Liver (tissue), 3 donors: ENCODE measurements at regions not wholly inside any gene's neighbourhood (a gene's known extent, or its start where the extent isn't known, plus 50 kb on each side); places are given as distances from the start of the nearest gene placed in this dataset.

Experiments used
- HNF4G ChIP-seq: IDR thresholded peaks from 2 replicates; pipeline ENCODE4 v1.6.1; 2016; ENCODE audit warnings: antibody characterized with exemption
- RAD21 ChIP-seq, 2 donors: IDR thresholded peaks; 2 replicates each; pipeline ENCODE4 v1.6.1; 2016; ENCODE audit warnings: antibody characterized with exemption in 2 of 2, mild to moderate bottlenecking in 2 of 2
- SP1 ChIP-seq: IDR thresholded peaks from 2 replicates; pipeline ENCODE4 v1.6.1; 2018; ENCODE audit warnings: antibody characterized with exemption, mild to moderate bottlenecking
- TAF1 ChIP-seq: conservative IDR thresholded peaks from 2 replicates; pipeline ENCODE4 v1.6.1; 2016; ENCODE audit warnings: antibody characterized with exemption, mild to moderate bottlenecking
- YY1 ChIP-seq: IDR thresholded peaks from 2 replicates; pipeline ENCODE4 v1.6.1; 2016; ENCODE audit warnings: antibody characterized with exemption, mild to moderate bottlenecking
- TF ChIP-seq, protein P1 (sequence below): fragments of 150-350 bp; IDR thresholded peaks from 2 replicates; pipeline ENCODE4 v1.5.1; 2017; ENCODE audit warnings: improper control_type of control experiment, low read depth, low read length; ENCODE audit not compliant: missing input control
- TF ChIP-seq, protein P2 (sequence below): IDR thresholded peaks from 2 replicates; pipeline ENCODE4 v1.6.1; 2016; ENCODE audit warnings: antibody characterized with exemption, mild to moderate bottlenecking
- TF ChIP-seq, protein P3 (sequence below): IDR thresholded peaks from 2 replicates; pipeline ENCODE4 v1.6.1; 2016; ENCODE audit warnings: antibody characterized with exemption
- donor health status: healthy.
- donor health status: healthy.

DNA sequence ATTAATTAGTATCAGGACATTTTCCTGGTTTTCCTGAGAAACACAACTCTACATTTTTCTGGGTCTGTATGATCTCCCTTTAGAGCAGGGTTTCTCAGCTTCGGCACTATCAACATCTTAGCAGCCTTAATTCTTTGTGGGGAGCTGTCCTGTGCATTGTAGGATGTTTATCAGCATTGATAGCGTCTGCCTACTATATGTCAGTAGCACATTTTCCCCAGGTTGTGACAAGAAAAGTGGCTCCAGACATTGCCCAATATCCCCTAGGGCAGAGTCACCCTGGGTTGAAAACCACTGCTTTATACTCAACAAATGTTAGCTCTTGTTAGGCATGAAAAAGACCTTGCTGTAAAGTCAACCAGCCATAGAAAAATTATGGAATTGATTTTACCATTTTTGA lies 195.1 kb upstream of the FMN2 start:
- TF ChIP-seq, protein P1, sequence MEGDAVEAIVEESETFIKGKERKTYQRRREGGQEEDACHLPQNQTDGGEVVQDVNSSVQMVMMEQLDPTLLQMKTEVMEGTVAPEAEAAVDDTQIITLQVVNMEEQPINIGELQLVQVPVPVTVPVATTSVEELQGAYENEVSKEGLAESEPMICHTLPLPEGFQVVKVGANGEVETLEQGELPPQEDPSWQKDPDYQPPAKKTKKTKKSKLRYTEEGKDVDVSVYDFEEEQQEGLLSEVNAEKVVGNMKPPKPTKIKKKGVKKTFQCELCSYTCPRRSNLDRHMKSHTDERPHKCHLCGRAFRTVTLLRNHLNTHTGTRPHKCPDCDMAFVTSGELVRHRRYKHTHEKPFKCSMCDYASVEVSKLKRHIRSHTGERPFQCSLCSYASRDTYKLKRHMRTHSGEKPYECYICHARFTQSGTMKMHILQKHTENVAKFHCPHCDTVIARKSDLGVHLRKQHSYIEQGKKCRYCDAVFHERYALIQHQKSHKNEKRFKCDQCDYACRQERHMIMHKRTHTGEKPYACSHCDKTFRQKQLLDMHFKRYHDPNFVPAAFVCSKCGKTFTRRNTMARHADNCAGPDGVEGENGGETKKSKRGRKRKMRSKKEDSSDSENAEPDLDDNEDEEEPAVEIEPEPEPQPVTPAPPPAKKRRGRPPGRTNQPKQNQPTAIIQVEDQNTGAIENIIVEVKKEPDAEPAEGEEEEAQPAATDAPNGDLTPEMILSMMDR: no peak
- TF ChIP-seq YY1 (no peak), TAF1 (no peak), RAD21 (IDR thresholded peaks at IDR 0.05) (no peak), SP1 (no peak), HNF4G (no peak)
- TF ChIP-seq, protein P2, sequence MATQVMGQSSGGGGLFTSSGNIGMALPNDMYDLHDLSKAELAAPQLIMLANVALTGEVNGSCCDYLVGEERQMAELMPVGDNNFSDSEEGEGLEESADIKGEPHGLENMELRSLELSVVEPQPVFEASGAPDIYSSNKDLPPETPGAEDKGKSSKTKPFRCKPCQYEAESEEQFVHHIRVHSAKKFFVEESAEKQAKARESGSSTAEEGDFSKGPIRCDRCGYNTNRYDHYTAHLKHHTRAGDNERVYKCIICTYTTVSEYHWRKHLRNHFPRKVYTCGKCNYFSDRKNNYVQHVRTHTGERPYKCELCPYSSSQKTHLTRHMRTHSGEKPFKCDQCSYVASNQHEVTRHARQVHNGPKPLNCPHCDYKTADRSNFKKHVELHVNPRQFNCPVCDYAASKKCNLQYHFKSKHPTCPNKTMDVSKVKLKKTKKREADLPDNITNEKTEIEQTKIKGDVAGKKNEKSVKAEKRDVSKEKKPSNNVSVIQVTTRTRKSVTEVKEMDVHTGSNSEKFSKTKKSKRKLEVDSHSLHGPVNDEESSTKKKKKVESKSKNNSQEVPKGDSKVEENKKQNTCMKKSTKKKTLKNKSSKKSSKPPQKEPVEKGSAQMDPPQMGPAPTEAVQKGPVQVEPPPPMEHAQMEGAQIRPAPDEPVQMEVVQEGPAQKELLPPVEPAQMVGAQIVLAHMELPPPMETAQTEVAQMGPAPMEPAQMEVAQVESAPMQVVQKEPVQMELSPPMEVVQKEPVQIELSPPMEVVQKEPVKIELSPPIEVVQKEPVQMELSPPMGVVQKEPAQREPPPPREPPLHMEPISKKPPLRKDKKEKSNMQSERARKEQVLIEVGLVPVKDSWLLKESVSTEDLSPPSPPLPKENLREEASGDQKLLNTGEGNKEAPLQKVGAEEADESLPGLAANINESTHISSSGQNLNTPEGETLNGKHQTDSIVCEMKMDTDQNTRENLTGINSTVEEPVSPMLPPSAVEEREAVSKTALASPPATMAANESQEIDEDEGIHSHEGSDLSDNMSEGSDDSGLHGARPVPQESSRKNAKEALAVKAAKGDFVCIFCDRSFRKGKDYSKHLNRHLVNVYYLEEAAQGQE: no peak
- TF ChIP-seq, protein P3, sequence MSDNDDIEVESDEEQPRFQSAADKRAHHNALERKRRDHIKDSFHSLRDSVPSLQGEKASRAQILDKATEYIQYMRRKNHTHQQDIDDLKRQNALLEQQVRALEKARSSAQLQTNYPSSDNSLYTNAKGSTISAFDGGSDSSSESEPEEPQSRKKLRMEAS: no peak
